H1 (cell line): ENCODE measurements at regions not wholly inside any gene's neighbourhood (a gene's known extent, or its start where the extent isn't known, plus 50 kb on each side); places are given as distances from the start of the nearest gene placed in this dataset.

Experiments used
- ATF2 ChIP-seq: IDR thresholded peaks from 2 replicates; pipeline ENCODE4 v1.6.1; 2012; ENCODE audit warnings: low read length, inconsistent platforms
- CHD1 ChIP-seq: IDR thresholded peaks from 2 replicates; pipeline ENCODE4 v1.6.1; 2012; ENCODE audit warnings: low read depth, low read length, improper control_type of control experiment
- CREB1 ChIP-seq: IDR thresholded peaks from 2 replicates; pipeline ENCODE4 v1.6.1; 2012; ENCODE audit warnings: inconsistent platforms
- CTCF ChIP-seq, 3 experiments: IDR thresholded peaks; 1 replicate in 2 of 3; 2 replicates in 1 of 3; pipeline versions ENCODE4 v1.5.1 to v1.6.1; 2011; ENCODE audit warnings: low read length in 3 of 3, mild to moderate bottlenecking in 3 of 3, inconsistent platforms in 2 of 3, low read depth in 1 of 3, moderate library complexity in 1 of 3; ENCODE audit not compliant: insufficient read depth in 1 of 3; ENCODE audit errors: control extremely low read depth in 1 of 3
- EGR1 ChIP-seq: IDR thresholded peaks from 2 replicates; pipeline ENCODE4 v1.6.1; 2011; ENCODE audit warnings: low read depth, low read length, borderline replicate concordance
- EZH2 ChIP-seq: fragments of 200-600 bp; sonication (generic); IDR thresholded peaks from 2 replicates; pipeline ENCODE4 v1.7.1; 2012; ENCODE audit warnings: low read depth, mild to moderate bottlenecking, moderate library complexity, low read length, inconsistent platforms; ENCODE audit not compliant: severe bottlenecking
- MAX ChIP-seq: IDR thresholded peaks from 2 replicates; pipeline ENCODE4 v1.6.1; 2012; ENCODE audit warnings: inconsistent platforms
- NRF1 ChIP-seq: IDR thresholded peaks from 2 replicates; pipeline ENCODE4 v1.6.1; 2011; ENCODE audit warnings: mild to moderate bottlenecking, low read depth, low read length, improper control_type of control experiment
- POLR2A ChIP-seq, 2 experiments: IDR thresholded peaks; 1 replicate in 1 of 2; 2 replicates in 1 of 2; pipeline ENCODE4 v1.6.1; 2011; ENCODE audit warnings: low read depth in 2 of 2, low read length in 2 of 2, mild to moderate bottlenecking in 2 of 2; ENCODE audit errors: control extremely low read depth in 1 of 2
- RXRA ChIP-seq: IDR thresholded peaks from 2 replicates; pipeline ENCODE4 v1.6.1; 2011; ENCODE audit warnings: low read depth, mild to moderate bottlenecking, low read length, moderate library complexity; ENCODE audit not compliant: insufficient read depth
- SIX5 ChIP-seq: IDR thresholded peaks from 2 replicates; pipeline ENCODE4 v1.6.1; 2011; ENCODE audit warnings: mild to moderate bottlenecking, low read depth, low read length
- USF2 ChIP-seq: IDR thresholded peaks from 2 replicates; pipeline ENCODE4 v1.6.1; 2011; ENCODE audit warnings: low read length, improper control_type of control experiment
- YY1 ChIP-seq: IDR thresholded peaks from 2 replicates; pipeline ENCODE4 v1.6.1; 2011; ENCODE audit warnings: low read depth, mild to moderate bottlenecking, low read length

GRCh38 chr1:213376862-213377372 lies 325.9 kb downstream of the RPS6KC1 start:
- TF ChIP-seq EGR1 (no peak), YY1 (no peak), EZH2 (no peak), SIX5 (no peak), POLR2A (IDR thresholded peaks at IDR 0.05; ENCODE audit: control extremely low read depth in 1 of 2, low read depth in 2 of 2, low read length in 2 of 2) (no peak), CREB1 (no peak), NRF1 (no peak), CHD1 (no peak), CTCF (IDR thresholded peaks at IDR 0.05; ENCODE audit: control extremely low read depth in 1 of 3, insufficient read depth in 1 of 3, low read depth in 1 of 3, low read length in 3 of 3) (no peak), USF2 (no peak), ATF2 (no peak), MAX (no peak), RXRA (no peak)
